GM12878 (cell line): ENCODE measurements at regions not wholly inside any gene's neighbourhood (a gene's known extent, or its start where the extent isn't known, plus 50 kb on each side); places are given as distances from the start of the nearest gene placed in this dataset.

Experiments
- ATAC-seq: fragments of 200-7000 bp; cut with Tn5 transposase; 3 replicates; pipeline ENCODE4 v1.9.1; 2020; ENCODE audit warnings: mild to moderate bottlenecking, moderate library complexity
- BruUV-seq: library from RNA; stranded (reverse); fragments of 400-500 nt; replicated peaks from 2 replicates; lab custom pipeline; 2021; lab: Mats Ljungman, UMichigan
- CTCF ChIA-PET: fragments of 300-600 bp; sonication (Branson Sonifier 250); formaldehyde crosslinking; extraction: SDS; loops from one replicate; lab custom pipeline; 2021; ENCODE audit warnings: inconsistent platforms; lab: Yijun Ruan, JAX
- POLR2A ChIA-PET: fragments of 350-600 bp; formaldehyde crosslinking; extraction: SDS; loops from one replicate; lab custom pipeline; 2021; ENCODE audit warnings: inconsistent platforms; lab: Charles Lee
- RAD21 ChIA-PET: fragments of 300-600 bp; sonication (Branson Sonifier 250); formaldehyde crosslinking; loops from one replicate; lab custom pipeline; 2023; ENCODE audit warnings: antibody characterized with exemption; ENCODE audit not compliant: unreplicated experiment; lab: Charles Lee
- SMC1A ChIA-PET: fragments of 300-600 bp; sonication (Branson Sonifier 250); formaldehyde crosslinking; loops from one replicate; lab custom pipeline; 2023; ENCODE audit not compliant: unreplicated experiment, uncharacterized antibody; lab: Charles Lee
- DNase-seq: peaks from one replicate; pipeline ENCODE4 v3.0.0-alpha.2; 2011; ENCODE audit warnings: low read depth, low spot score
- FAIRE-seq: peaks from 3 replicates; lab custom pipeline; 2011; peaks lifted over from hg19 to GRCh38; lab: Jason Lieb, UNC
- H2AFZ ChIP-seq: 2 replicates; pipeline ENCODE4 v1.6.0; 2011; ENCODE audit warnings: low read depth, low read length, control low read depth; ENCODE audit not compliant: control insufficient read depth
- H3K27ac ChIP-seq: 2 replicates; pipeline ENCODE4 v1.5.1; 2011; ENCODE audit warnings: control low read depth; ENCODE audit not compliant: control insufficient read depth, insufficient read depth
- H3K27me3 ChIP-seq, 2 experiments: replicated peaks in 1 of 2; 2 replicates each; pipeline versions ENCODE4 v1.6.0 to v1.6.1; 2011; ENCODE audit warnings: low read length in 1 of 2; ENCODE audit not compliant: control insufficient read depth in 2 of 2, insufficient read depth in 2 of 2
- H3K36me3 ChIP-seq, 2 experiments: 2 replicates each; pipeline ENCODE4 v1.5.1; 2011; ENCODE audit warnings: low read length in 1 of 2; ENCODE audit not compliant: control insufficient read depth in 2 of 2, insufficient read depth in 2 of 2
- H3K4me1 ChIP-seq: 2 replicates; pipeline ENCODE4 v1.6.1; 2011; ENCODE audit warnings: mild to moderate bottlenecking, low read length, moderate library complexity, mixed read lengths; ENCODE audit not compliant: control insufficient read depth, insufficient read depth
- H3K4me2 ChIP-seq: 2 replicates; pipeline ENCODE4 v1.6.0; 2011; ENCODE audit warnings: control low read depth; ENCODE audit not compliant: control insufficient read depth, insufficient read depth
- H3K4me3 ChIP-seq: fragments of 200-600 bp; sonication (generic); 2 replicates; pipeline ENCODE4 v1.5.1; 2016
- H3K79me2 ChIP-seq: 2 replicates; pipeline ENCODE4 v1.6.0; 2011; ENCODE audit warnings: low read length; ENCODE audit not compliant: control insufficient read depth, insufficient read depth
- H3K9ac ChIP-seq: 2 replicates; pipeline ENCODE4 v1.8.0; 2011; ENCODE audit warnings: low read length, control low read depth, mixed read lengths; ENCODE audit not compliant: control insufficient read depth, insufficient read depth
- H3K9me3 ChIP-seq: replicated peaks from 3 replicates; pipeline ENCODE4 v1.5.1; 2011; ENCODE audit warnings: mild to moderate bottlenecking, low read length; ENCODE audit not compliant: control insufficient read depth, insufficient read depth
- H4K20me1 ChIP-seq: 2 replicates; pipeline ENCODE4 v1.6.0; 2011; ENCODE audit not compliant: control insufficient read depth, insufficient read depth
- CHD2 ChIP-seq: IDR thresholded peaks from 2 replicates; pipeline ENCODE4 v1.6.1; 2011; ENCODE audit warnings: low read depth, low read length, improper control_type of control experiment, borderline replicate concordance
- ELK1 ChIP-seq: IDR thresholded peaks from 2 replicates; pipeline ENCODE4 v1.6.1; 2012; ENCODE audit warnings: low read depth, low read length, improper control_type of control experiment
- EZH2 ChIP-seq: IDR thresholded peaks from 2 replicates; pipeline ENCODE4 v1.6.1; 2012; ENCODE audit warnings: low read depth, mild to moderate bottlenecking, control low read depth, inconsistent platforms, low read length, borderline replicate concordance; ENCODE audit not compliant: control insufficient read depth
- HSF1 ChIP-seq: fragments of 150-350 bp; IDR thresholded peaks from 2 replicates; pipeline ENCODE4 v1.6.1; 2014; ENCODE audit warnings: mild to moderate bottlenecking, low read depth, low read length
- KDM1A ChIP-seq: fragments of 200-600 bp; sonication (generic); IDR thresholded peaks from 2 replicates; pipeline ENCODE4 v1.6.1; 2016; ENCODE audit warnings: borderline replicate concordance
- MEF2B ChIP-seq: fragments of 450-650 bp; IDR thresholded peaks from 2 replicates; pipeline ENCODE4 v1.6.1; 2018; ENCODE audit warnings: mild to moderate bottlenecking, moderate library complexity; ENCODE audit not compliant: partially characterized antibody, poor library complexity, severe bottlenecking
- NFYB ChIP-seq: IDR thresholded peaks from 2 replicates; pipeline ENCODE4 v1.6.1; 2011; ENCODE audit warnings: low read depth, mild to moderate bottlenecking, low read length, improper control_type of control experiment, moderate library complexity; ENCODE audit not compliant: insufficient read depth
- NKRF ChIP-seq: fragments of 450-650 bp; conservative IDR thresholded peaks from 2 replicates; pipeline ENCODE4 v1.6.1; 2017; ENCODE audit warnings: mild to moderate bottlenecking, moderate library complexity
- PRDM15 ChIP-seq: fragments of 450-650 bp; formaldehyde crosslinking; IDR thresholded peaks from 2 replicates; pipeline ENCODE4 v1.4.0; 2020; ENCODE audit warnings: mild to moderate bottlenecking, moderate library complexity
- WGBS: methylation state at CpG from one replicate; pipeline ENCODE4 v1.1.6; 2016; ENCODE audit warnings: low lambda C conversion rate; ENCODE audit not compliant: insufficient replicate concordance, insufficient coverage; ENCODE audit errors: missing lambda C conversion rate; 5-methylcytosine and 5-hydroxymethylcytosine counted together
- in situ Hi-C: fragments of 300-500 bp; cut with MboI; formaldehyde crosslinking; loops from 9 replicates; pipeline ENCODE4 v1.14.3; 2018; ENCODE audit warnings: mixed read lengths
- intact Hi-C: fragments of 100-400 bp; cut with micrococcal nuclease; formaldehyde crosslinking; loops from one replicate; pipeline ENCODE4 v1.14.2; 2022; ENCODE audit not compliant: unreplicated experiment

- TF ChIP-seq NKRF (no peak), KDM1A (no peak), EZH2 (no peak), NFYB (no peak), MEF2B (no peak)
These were observed 463.9 kb upstream of the HS6ST1 start (continued) for GRCh38 chr2:128782411-128783192.

- no peak overlapping the region for H2AFZ ChIP-seq
- H3K27ac ChIP-seq, result no peak overlapping the region
- POLR2A ChIA-PET, result no interaction called here
- H3K27me3 ChIP-seq, result no peaks in the 10 kb centered on the region; a peak in 1 of 4 replicates
- no peak for DNase-seq
- no peaks in the 10 kb centered on the region for H4K20me1 ChIP-seq
- no peak for TF ChIP-seq ELK1
- TF ChIP-seq CHD2, result no peak
- TF ChIP-seq HSF1, result no peak
- TF ChIP-seq PRDM15 (CRISPR knock-in tag), result no peak
- TF ChIP-seq, all 136 proteins: peak for 0
- in situ Hi-C loops (no loop called here), intact Hi-C loops (no loop called here)
- 33% methylated on average over 8 of the region's 9 CpGs for whole genome bisulfite sequencing
- no peak overlapping the region for H3K4me2 ChIP-seq
- SMC1A ChIA-PET, result no interaction called here
- H3K4me1 ChIP-seq, result no peaks in the 10 kb centered on the region
- H3K9ac ChIP-seq, result no peak overlapping the region
- CTCF ChIA-PET, result no interaction called here
- H3K4me3 ChIP-seq, result no peak overlapping the region
- FAIRE-seq (no peak), ATAC-seq (no peak)
- H3K79me2 ChIP-seq, result no peaks in the 10 kb centered on the region
- BruUV-seq, result no TSS peak
- RAD21 ChIA-PET, result no interaction called here
- H3K36me3 ChIP-seq, result no peaks in the 10 kb centered on the region
- H3K9me3 ChIP-seq, result no peaks in the 10 kb centered on the region
These were observed 464.6 kb upstream of the HS6ST1 start for GRCh38 chr2:128783193-128783671.
